ENCODE measurements at regions not wholly inside any gene's neighbourhood (a gene's known extent, or its start where the extent isn't known, plus 50 kb on each side); places are given as distances from the start of the nearest gene placed in this dataset.

GRCh38 chr4:54958236-54958635, 167.2 kb downstream of the KDR start:
- Histone ChIP-seq H3K9ac (no peak overlapping the region), H3K27ac (ENCODE audit: low read depth in 2 of 2, low read length in 1 of 2) (no peak overlapping the region), H3K4me3 (ENCODE audit: low read depth in 2 of 2, low read length in 1 of 2) (no peak overlapping the region), H3K27me3 (ENCODE audit: insufficient read depth) (no peaks in the 10 kb centered on the region; the same call in 1 of the 2 replicates), H2AFZ (ENCODE audit: low read depth) (no peak overlapping the region), H3K79me2 (ENCODE audit: insufficient read depth) (no peaks in the 10 kb centered on the region), H3F3A (replicated peaks; ENCODE audit: insufficient read depth) (no peaks in the 10 kb centered on the region), H3K9me3 (no peaks in the 10 kb centered on the region), H3K4me1 (ENCODE audit: control insufficient read depth in 1 of 2, insufficient read depth in 2 of 2, low read depth in 1 of 2, low read length in 1 of 2) (peaks cover 0 to 11% of the 10 kb centered on the region in 2 experiments; a peak in 1 of 4 replicates), H3K9me2 (no peaks in the 10 kb centered on the region), H3K4me2 (no peak overlapping the region), H4K20me1 (ENCODE audit: insufficient read depth) (no peaks in the 10 kb centered on the region), H3K36me3 (replicated peaks in 1 of 2; ENCODE audit: control insufficient read depth in 1 of 2, insufficient read depth in 2 of 2, low read length in 1 of 2) (no peaks in the 10 kb centered on the region)
- ChIA-PET POLR2A (no interaction called here), CTCF (interaction anchor here (6.9 kb wide), 1 partner anchor 13 kb away, joined by 90 read pairs; no protein-coding TSS in a partner anchor)
- TF ChIP-seq JUND (IDR thresholded peaks at IDR 0.05) (no peak), GABPA (IDR thresholded peaks at IDR 0.05; ENCODE audit: low read depth) (no peak), TAF1 (IDR thresholded peaks at IDR 0.05; ENCODE audit: borderline replicate concordance, low read depth, low read length) (no peak), MXI1 (IDR thresholded peaks at IDR 0.05; ENCODE audit: low read depth, low read length) (no peak), CHD2 (IDR thresholded peaks at IDR 0.05; ENCODE audit: low read length, partially characterized antibody) (no peak), GATA2 (CRISPR knock-in tag; IDR thresholded peaks at IDR 0.05) (no peak), RXRA (IDR thresholded peaks at IDR 0.05; ENCODE audit: borderline replicate concordance, low read depth) (no peak), USF1 (IDR thresholded peaks at IDR 0.05; ENCODE audit: borderline replicate concordance, low read depth) (no peak), TCF12 (IDR thresholded peaks at IDR 0.05) (no peak), RAD21 (IDR thresholded peaks at IDR 0.05; ENCODE audit: low read length) (no peak), ZBTB33 (IDR thresholded peaks at IDR 0.05; ENCODE audit: borderline replicate concordance, low read depth) (no peak), USF2 (IDR thresholded peaks at IDR 0.05; ENCODE audit: borderline replicate concordance, low read depth, low read length) (no peak), RFX5 (IDR thresholded peaks at IDR 0.05; ENCODE audit: low read length) (no peak), ELF1 (IDR thresholded peaks at IDR 0.05) (no peak), EZH2phosphoT487 (IDR thresholded peaks at IDR 0.05; ENCODE audit: borderline replicate concordance, low read depth) (no peak)
- no peak for DNase-seq
- 51% methylated on average over 6 of the region's 6 CpGs for WGBS (ENCODE audit: low lambda C conversion rate)
